ENCODE measurements at regions not wholly inside any gene's neighbourhood (a gene's known extent, or its start where the extent isn't known, plus 50 kb on each side); places are given as distances from the start of the nearest gene placed in this dataset.
"Not testable (repeated sequence)": the region's sequence is repeated elsewhere in the genome, so short reads cannot be mapped to it uniquely, and the experiment has no call there.

GRCh38 chr5:68116868-68117411 is 98.6 kb upstream of the PIK3R1 start:
- TF ChIP-seq CTCF (IDR thresholded peaks at IDR 0.05; ENCODE audit: low read length, missing control alignments) = no peak
- H3K4me3 ChIP-seq (replicated peaks; ENCODE audit: low read depth, low read length) = no peak overlapping the region
- no peak for DNase-seq (ENCODE audit: low read depth)

GRCh38 chr5:68116408-68116807 is 99.1 kb upstream of the PIK3R1 start:
- DNase-seq (ENCODE audit: low read depth) = no peak
- H3K4me3 ChIP-seq (replicated peaks; ENCODE audit: low read depth, low read length) = no peak overlapping the region
- TF ChIP-seq CTCF (IDR thresholded peaks at IDR 0.05; ENCODE audit: low read length, missing control alignments) = no peak

GRCh38 chr5:68115584-68115983 is 100.0 kb upstream of the PIK3R1 start:
- no peak overlapping the region for H3K4me3 ChIP-seq (replicated peaks; ENCODE audit: low read depth, low read length)
- DNase-seq (ENCODE audit: low read depth) = no peak
- TF ChIP-seq CTCF (IDR thresholded peaks at IDR 0.05; ENCODE audit: low read length, missing control alignments) = no peak

- H3K4me3 ChIP-seq (replicated peaks; ENCODE audit: low read depth, low read length) = no peak overlapping the region
- peak; percentile 84 for DNase-seq (ENCODE audit: low read depth)
- TF ChIP-seq CTCF (IDR thresholded peaks at IDR 0.05; ENCODE audit: low read length, missing control alignments) = no peak
Observed at GRCh38 chr5:68114378-68115040, 101.0 kb upstream of the PIK3R1 start.

- H3K4me3 ChIP-seq (replicated peaks; ENCODE audit: low read depth, low read length) = no peak overlapping the region
- no peak for DNase-seq (ENCODE audit: low read depth)
- no peak for TF ChIP-seq CTCF (IDR thresholded peaks at IDR 0.05; ENCODE audit: low read length, missing control alignments)
Observed at GRCh38 chr5:68112658-68113057, 102.9 kb upstream of the PIK3R1 start.

- DNase-seq (ENCODE audit: low read depth) = no peak
- H3K4me3 ChIP-seq (replicated peaks; ENCODE audit: low read depth, low read length) = no peak overlapping the region
- TF ChIP-seq CTCF (IDR thresholded peaks at IDR 0.05; ENCODE audit: low read length, missing control alignments) = no peak
Observed at GRCh38 chr5:68110894-68111293, 104.7 kb upstream of the PIK3R1 start.

GRCh38 chr5:68110264-68110663 is 105.3 kb upstream of the PIK3R1 start:
- no peak for TF ChIP-seq CTCF (IDR thresholded peaks at IDR 0.05; ENCODE audit: low read length, missing control alignments)
- H3K4me3 ChIP-seq (replicated peaks; ENCODE audit: low read depth, low read length) = no peak overlapping the region
- DNase-seq (ENCODE audit: low read depth) = no peak

GRCh38 chr5:68104217-68104616 is 111.3 kb upstream of the PIK3R1 start:
- not testable (repeated sequence) for H3K4me3 ChIP-seq (replicated peaks; ENCODE audit: low read depth, low read length); DNase-seq (ENCODE audit: low read depth)

GRCh38 chr5:68103297-68103696 is 112.3 kb upstream of the PIK3R1 start:
- DNase-seq (ENCODE audit: low read depth); H3K4me3 ChIP-seq (replicated peaks; ENCODE audit: low read depth, low read length): not testable (repeated sequence)
